LNCAP (cell line): ENCODE measurements at regions not wholly inside any gene's neighbourhood (a gene's known extent, or its start where the extent isn't known, plus 50 kb on each side); places are given as distances from the start of the nearest gene placed in this dataset.

Source experiments
- CTCF ChIP-seq: fragments of 450-650 bp; IDR thresholded peaks from 2 replicates; pipeline ENCODE4 v1.5.1; 2017; ENCODE audit warnings: mild to moderate bottlenecking

- TF ChIP-seq CTCF = no peak
These were observed 823.1 kb downstream of the SORCS1 start for GRCh38 chr10:106341356-106341755.

- TF ChIP-seq CTCF = no peak
These were observed 826.0 kb downstream of the SORCS1 start for GRCh38 chr10:106338486-106338885.

- no peak for TF ChIP-seq CTCF
These were observed 827.6 kb downstream of the SORCS1 start for GRCh38 chr10:106336874-106337273.

- TF ChIP-seq CTCF = no peak
These were observed 836.8 kb downstream of the SORCS1 start for GRCh38 chr10:106327747-106328146.

GRCh38 chr10:106320876-106321275 lies 843.6 kb downstream of the SORCS1 start:
- no peak for TF ChIP-seq CTCF

GRCh38 chr10:106320078-106320477 lies 844.4 kb downstream of the SORCS1 start:
- TF ChIP-seq CTCF = no peak

GRCh38 chr10:106317554-106317953 lies 847.0 kb downstream of the SORCS1 start:
- no peak for TF ChIP-seq CTCF

GRCh38 chr10:106313041-106313440 lies 851.5 kb downstream of the SORCS1 start:
- no peak for TF ChIP-seq CTCF
